ENCODE measurements at regions not wholly inside any gene's neighbourhood (a gene's known extent, or its start where the extent isn't known, plus 50 kb on each side); places are given as distances from the start of the nearest gene placed in this dataset.

- TF ChIP-seq CTCF (conservative IDR thresholded peaks at IDR 0.05) (no peak), EZH2 (IDR thresholded peaks at IDR 0.05; ENCODE audit: low read depth) (no peak)
These were observed 198.7 kb downstream of the AHR start for GRCh38 chr7:17497136-17497535.

Data from PC-9 (cell line).